ENCODE measurements at regions not wholly inside any gene's neighbourhood (a gene's known extent, or its start where the extent isn't known, plus 50 kb on each side); places are given as distances from the start of the nearest gene placed in this dataset.

GRCh38 chr21:43282358-43283120 lies 113.7 kb downstream of the CRYAA start:
- H3K4me3 ChIP-seq = no peak overlapping the region
- H3K36me3 ChIP-seq = no peaks in the 10 kb centered on the region
- H3K4me1 ChIP-seq (ENCODE audit: low read depth) = peaks cover 4% of the 10 kb centered on the region
- H3K9me3 ChIP-seq (ENCODE audit: low read depth) = no peaks in the 10 kb centered on the region
- no peak for DNase-seq (ENCODE audit: low read depth in 1 of 2, low spot score in 1 of 2)
- no peak overlapping the region for H3K27ac ChIP-seq
- H3K27me3 ChIP-seq = no peaks in the 10 kb centered on the region
- no peak for TF ChIP-seq CTCF (IDR thresholded peaks at IDR 0.05; ENCODE audit: low read depth, low read length)

- peaks cover 6% of the 10 kb centered on the region for H3K4me1 ChIP-seq (ENCODE audit: low read depth)
- DNase-seq (ENCODE audit: low read depth in 1 of 2, low spot score in 1 of 2) = no peak
- H3K27me3 ChIP-seq = no peaks in the 10 kb centered on the region
- TF ChIP-seq CTCF (IDR thresholded peaks at IDR 0.05; ENCODE audit: low read depth, low read length) = no peak
- H3K4me3 ChIP-seq = no peak overlapping the region
- no peaks in the 10 kb centered on the region for H3K9me3 ChIP-seq (ENCODE audit: low read depth)
- no peak overlapping the region for H3K27ac ChIP-seq
- no peaks in the 10 kb centered on the region for H3K36me3 ChIP-seq
These were observed 113.0 kb downstream of the CRYAA start for GRCh38 chr21:43281661-43282357.

GRCh38 chr21:43280949-43281633 lies 112.3 kb downstream of the CRYAA start:
- H3K27ac ChIP-seq = no peak overlapping the region
- TF ChIP-seq CTCF (IDR thresholded peaks at IDR 0.05; ENCODE audit: low read depth, low read length) = no peak
- H3K9me3 ChIP-seq (ENCODE audit: low read depth) = no peaks in the 10 kb centered on the region
- H3K4me3 ChIP-seq = no peak overlapping the region
- peaks cover 6% of the 10 kb centered on the region for H3K4me1 ChIP-seq (ENCODE audit: low read depth)
- no peak for DNase-seq (ENCODE audit: low read depth in 1 of 2, low spot score in 1 of 2)
- no peaks in the 10 kb centered on the region for H3K36me3 ChIP-seq
- H3K27me3 ChIP-seq = no peaks in the 10 kb centered on the region

- no peaks in the 10 kb centered on the region for H3K9me3 ChIP-seq (ENCODE audit: low read depth)
- H3K36me3 ChIP-seq = no peaks in the 10 kb centered on the region
- H3K27me3 ChIP-seq = no peaks in the 10 kb centered on the region
- TF ChIP-seq CTCF (IDR thresholded peaks at IDR 0.05; ENCODE audit: low read depth, low read length) = no peak
- H3K27ac ChIP-seq = no peak overlapping the region
- H3K4me3 ChIP-seq = no peak overlapping the region
- no peak for DNase-seq (ENCODE audit: low read depth in 1 of 2, low spot score in 1 of 2)
- H3K4me1 ChIP-seq (ENCODE audit: low read depth) = peaks cover 6% of the 10 kb centered on the region
These were observed 110.7 kb downstream of the CRYAA start for GRCh38 chr21:43279578-43279894.

- no peaks in the 10 kb centered on the region for H3K27me3 ChIP-seq
- no peak for DNase-seq (ENCODE audit: low read depth in 1 of 2, low spot score in 1 of 2)
- no peaks in the 10 kb centered on the region for H3K36me3 ChIP-seq
- no peak overlapping the region for H3K4me3 ChIP-seq
- no peak overlapping the region for H3K27ac ChIP-seq
- TF ChIP-seq CTCF (IDR thresholded peaks at IDR 0.05; ENCODE audit: low read depth, low read length) = no peak
- H3K9me3 ChIP-seq (ENCODE audit: low read depth) = no peaks in the 10 kb centered on the region
- H3K4me1 ChIP-seq (ENCODE audit: low read depth) = peaks cover 6% of the 10 kb centered on the region
These were observed 110.2 kb downstream of the CRYAA start for GRCh38 chr21:43278766-43279577.
